ENCODE measurements at regions not wholly inside any gene's neighbourhood (a gene's known extent, or its start where the extent isn't known, plus 50 kb on each side); places are given as distances from the start of the nearest gene placed in this dataset.

DNA sequence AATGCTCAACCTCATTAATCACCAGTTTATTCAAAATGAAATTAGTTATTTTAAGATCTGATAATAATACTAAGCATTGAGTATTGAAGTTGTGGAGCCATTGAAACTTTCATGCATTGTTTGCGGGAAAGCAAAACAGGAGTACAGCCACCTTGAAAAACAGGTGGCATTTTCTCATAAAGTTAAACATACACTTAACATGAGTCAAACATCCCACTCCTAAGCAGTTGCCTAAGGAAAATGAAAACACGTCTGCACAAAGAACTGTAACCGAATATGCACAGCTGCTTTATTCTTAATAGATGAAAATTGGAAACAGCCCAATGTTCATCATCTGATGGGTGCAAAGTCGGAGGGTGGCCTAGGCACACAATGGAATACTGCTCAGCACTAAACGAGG, 177.3 kb downstream of the IRX2 start:
- TF ChIP-seq, protein P1, sequence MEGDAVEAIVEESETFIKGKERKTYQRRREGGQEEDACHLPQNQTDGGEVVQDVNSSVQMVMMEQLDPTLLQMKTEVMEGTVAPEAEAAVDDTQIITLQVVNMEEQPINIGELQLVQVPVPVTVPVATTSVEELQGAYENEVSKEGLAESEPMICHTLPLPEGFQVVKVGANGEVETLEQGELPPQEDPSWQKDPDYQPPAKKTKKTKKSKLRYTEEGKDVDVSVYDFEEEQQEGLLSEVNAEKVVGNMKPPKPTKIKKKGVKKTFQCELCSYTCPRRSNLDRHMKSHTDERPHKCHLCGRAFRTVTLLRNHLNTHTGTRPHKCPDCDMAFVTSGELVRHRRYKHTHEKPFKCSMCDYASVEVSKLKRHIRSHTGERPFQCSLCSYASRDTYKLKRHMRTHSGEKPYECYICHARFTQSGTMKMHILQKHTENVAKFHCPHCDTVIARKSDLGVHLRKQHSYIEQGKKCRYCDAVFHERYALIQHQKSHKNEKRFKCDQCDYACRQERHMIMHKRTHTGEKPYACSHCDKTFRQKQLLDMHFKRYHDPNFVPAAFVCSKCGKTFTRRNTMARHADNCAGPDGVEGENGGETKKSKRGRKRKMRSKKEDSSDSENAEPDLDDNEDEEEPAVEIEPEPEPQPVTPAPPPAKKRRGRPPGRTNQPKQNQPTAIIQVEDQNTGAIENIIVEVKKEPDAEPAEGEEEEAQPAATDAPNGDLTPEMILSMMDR (IDR thresholded peaks at IDR 0.05) = no peak
- TF ChIP-seq POLR2A (IDR thresholded peaks at IDR 0.05) (no peak), EP300 (IDR thresholded peaks at IDR 0.05) (no peak)
- Histone ChIP-seq H3K4me3 (no peak overlapping the region), H3K4me1 (no peaks in the 10 kb centered on the region), H3K27ac (no peak overlapping the region), H3K27me3 (no peaks in the 10 kb centered on the region), H3K36me3 (no peaks in the 10 kb centered on the region), H3K9me3 (no peaks in the 10 kb centered on the region)
- no peak for DNase-seq (ENCODE audit: low spot score in 2 of 2)
- WGBS, 2 donors = 62 to 65% methylated on average over 5 of the region's 5 CpGs

DNA sequence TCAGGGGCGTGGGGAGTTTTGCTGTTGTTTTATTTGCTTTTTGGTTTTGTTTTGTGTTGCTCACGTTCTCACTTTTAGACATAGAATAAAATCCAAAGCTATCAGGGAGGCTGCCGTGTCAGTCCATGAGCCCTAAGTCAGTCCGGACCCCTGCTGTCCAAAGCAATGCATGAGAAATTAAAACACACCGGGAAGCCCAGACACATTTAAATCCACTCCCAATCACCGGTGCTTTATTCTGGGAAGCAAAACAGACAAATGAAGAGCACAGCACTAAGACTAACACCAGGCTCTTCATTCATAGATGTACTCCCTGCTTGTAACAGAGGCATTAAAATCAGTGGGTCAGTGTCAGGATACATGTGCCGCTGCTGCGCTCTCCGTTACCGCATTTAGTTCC, 180.9 kb downstream of the IRX2 start:
- no peak overlapping the region for H3K4me3 ChIP-seq
- H3K9me3 ChIP-seq = peaks cover 0 to 7% (median 0%) of the 10 kb centered on the region in 4 donors
- H3K27ac ChIP-seq = no peak overlapping the region
- TF ChIP-seq EP300 (IDR thresholded peaks at IDR 0.05) (no peak), POLR2A (IDR thresholded peaks at IDR 0.05) (no peak)
- TF ChIP-seq, protein P1 (IDR thresholded peaks at IDR 0.05) = no peak
- H3K4me1 ChIP-seq = no peaks in the 10 kb centered on the region
- no peaks in the 10 kb centered on the region for H3K36me3 ChIP-seq
- DNase-seq (ENCODE audit: low spot score in 2 of 2) = no peak
- 29 to 33% methylated on average over 10 of the region's 10 CpGs for WGBS, 2 donors
- no peaks in the 10 kb centered on the region for H3K27me3 ChIP-seq

DNA sequence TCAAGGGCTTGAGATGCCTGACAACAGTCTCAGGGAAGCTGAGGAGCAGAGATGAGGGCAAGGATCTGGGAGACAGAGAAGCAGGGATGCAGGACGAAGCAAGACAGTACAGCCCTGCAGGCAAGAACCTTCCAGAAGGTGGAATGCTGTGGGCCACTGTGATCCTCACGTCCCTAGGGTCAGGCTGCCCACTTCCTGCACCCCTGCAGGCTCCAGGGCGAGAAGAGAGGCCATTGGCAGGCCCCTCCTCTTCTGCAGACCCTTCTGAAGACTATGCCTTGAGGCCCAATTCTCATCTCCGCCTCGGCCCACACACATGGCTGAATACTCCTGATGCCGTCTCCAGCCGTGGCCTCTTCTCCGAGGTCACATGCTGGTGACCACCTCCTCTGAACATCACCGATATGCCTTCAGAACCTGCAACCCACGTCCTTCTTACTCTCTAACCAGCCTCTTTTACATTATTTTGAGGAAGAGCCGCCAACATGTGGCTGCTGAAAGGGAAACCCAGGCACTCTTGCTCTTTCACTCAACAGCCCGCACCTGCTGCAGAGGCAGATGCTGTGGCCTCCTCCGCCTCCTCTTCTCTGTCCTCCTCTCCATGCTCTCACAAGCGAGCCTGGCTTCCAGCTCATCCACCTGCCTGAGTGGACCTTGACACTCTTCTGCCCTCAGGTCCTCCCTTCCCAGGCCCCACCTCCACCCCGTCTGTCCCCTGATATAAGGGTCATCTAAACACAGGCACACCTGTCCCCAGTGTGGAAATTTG, 181.5 kb downstream of the IRX2 start:
- no peak overlapping the region for H3K4me3 ChIP-seq
- 79 to 80% methylated on average over 15 of the region's 15 CpGs for WGBS, 2 donors
- no peaks in the 10 kb centered on the region for H3K27me3 ChIP-seq
- TF ChIP-seq, protein P1 (IDR thresholded peaks at IDR 0.05) = no peak
- TF ChIP-seq POLR2A (IDR thresholded peaks at IDR 0.05) (no peak), EP300 (IDR thresholded peaks at IDR 0.05) (no peak)
- H3K9me3 ChIP-seq = peaks cover 0 to 7% (median 0%) of the 10 kb centered on the region in 4 donors
- no peak for DNase-seq (ENCODE audit: low spot score in 2 of 2)
- H3K36me3 ChIP-seq = no peaks in the 10 kb centered on the region
- H3K27ac ChIP-seq = no peak overlapping the region
- H3K4me1 ChIP-seq = no peaks in the 10 kb centered on the region

DNA sequence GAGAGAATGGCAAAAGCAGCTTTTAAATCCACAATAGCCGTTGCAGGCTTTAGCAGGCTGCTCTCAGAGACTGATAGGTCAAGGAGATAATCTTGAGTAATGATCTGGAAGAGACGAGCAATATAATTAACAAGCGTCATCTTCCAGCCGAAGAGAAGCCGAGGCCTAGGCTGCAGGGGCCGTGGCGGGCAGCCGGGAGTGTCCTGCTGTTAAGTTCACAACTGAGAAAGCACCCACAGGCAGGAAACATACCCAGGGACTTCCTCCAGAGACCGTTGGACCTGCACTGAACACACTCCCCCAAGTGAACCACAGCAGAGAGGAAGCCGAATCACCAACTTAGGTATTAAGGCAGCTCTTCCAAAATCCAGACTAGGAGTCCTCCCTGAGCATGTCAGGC, 182.3 kb downstream of the IRX2 start:
- no peak overlapping the region for H3K4me3 ChIP-seq
- WGBS, 2 donors = 69 to 71% methylated on average over 10 of the region's 10 CpGs
- no peaks in the 10 kb centered on the region for H3K27me3 ChIP-seq
- no peak overlapping the region for H3K27ac ChIP-seq
- no peaks in the 10 kb centered on the region for H3K36me3 ChIP-seq
- no peaks in the 10 kb centered on the region for H3K4me1 ChIP-seq
- no peak for DNase-seq (ENCODE audit: low spot score in 2 of 2)
- TF ChIP-seq, protein P1 (IDR thresholded peaks at IDR 0.05) = no peak
- no peak for TF ChIP-seq EP300 (IDR thresholded peaks at IDR 0.05)
- no peak for TF ChIP-seq POLR2A (IDR thresholded peaks at IDR 0.05)
- peaks cover 0 to 7% (median 0%) of the 10 kb centered on the region in 4 donors for H3K9me3 ChIP-seq

DNA sequence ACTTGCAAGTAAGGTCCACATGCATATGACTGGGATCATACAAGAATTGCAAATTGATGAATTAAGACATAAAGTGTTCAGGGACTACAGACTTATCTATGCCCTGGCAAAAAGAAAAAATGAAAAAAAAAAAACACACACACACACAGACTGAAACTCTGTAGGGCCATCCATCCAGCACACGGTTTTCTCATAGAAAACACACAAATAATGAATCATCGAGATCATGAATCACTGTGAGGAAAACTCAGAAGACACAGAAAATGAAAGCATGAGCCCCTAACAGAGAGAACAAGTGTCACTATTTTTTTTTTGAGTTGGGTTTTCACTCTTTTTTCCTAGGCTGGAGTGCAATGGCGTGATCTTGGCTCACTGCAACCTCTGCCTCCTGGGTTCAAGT, 185.2 kb downstream of the IRX2 start:
- Histone ChIP-seq H3K9me3 (peaks cover 0 to 19% (median 0%) of the 10 kb centered on the region in 4 donors), H3K27me3 (no peaks in the 10 kb centered on the region), H3K4me3 (no peak overlapping the region), H3K36me3 (no peaks in the 10 kb centered on the region), H3K4me1 (no peaks in the 10 kb centered on the region), H3K27ac (no peak overlapping the region)
- 78 to 80% methylated on average over 3 of the region's 3 CpGs for WGBS, 2 donors
- no peak for DNase-seq (ENCODE audit: low spot score in 2 of 2)
- TF ChIP-seq EP300 (IDR thresholded peaks at IDR 0.05) = no peak
